Neural cell (in vitro differentiated cells): ENCODE measurements at regions not wholly inside any gene's neighbourhood (a gene's known extent, or its start where the extent isn't known, plus 50 kb on each side); places are given as distances from the start of the nearest gene placed in this dataset.

ENCODE experiments used
- CTCF ChIP-seq: fragments of 450-650 bp; IDR thresholded peaks from 2 replicates; pipeline ENCODE4 v1.5.1; 2014; ENCODE audit warnings: antibody characterized with exemption, mild to moderate bottlenecking, moderate library complexity; ENCODE audit not compliant: poor library complexity, severe bottlenecking
- SMC3 ChIP-seq: fragments of 450-650 bp; conservative IDR thresholded peaks from 2 replicates; pipeline ENCODE4 v1.6.1; 2014; ENCODE audit warnings: antibody characterized with exemption, mild to moderate bottlenecking, moderate library complexity; ENCODE audit not compliant: poor library complexity
- TAF1 ChIP-seq: IDR thresholded peaks from 2 replicates; pipeline ENCODE4 v1.6.1; 2012; ENCODE audit warnings: low read depth

GRCh38 chr18:60228609-60229595, 143.7 kb downstream of the MC4R start:
- no peak for TF ChIP-seq CTCF
- TF ChIP-seq SMC3 = no peak
- no peak for TF ChIP-seq TAF1
